ENCODE measurements at regions not wholly inside any gene's neighbourhood (a gene's known extent, or its start where the extent isn't known, plus 50 kb on each side); places are given as distances from the start of the nearest gene placed in this dataset.

GRCh38 chr13:77389625-77390000 lies 62.7 kb upstream of the MYCBP2 start:
- H3K4me1 ChIP-seq: no peaks in the 10 kb centered on the region
- no peak overlapping the region for H3K27ac ChIP-seq
- no peak for DNase-seq
- FAIRE-seq: no peak
- intact Hi-C loops (cut with DNase I): no loop called here
- no peaks in the 10 kb centered on the region for H3K9me3 ChIP-seq
- no peaks in the 10 kb centered on the region for H3K36me3 ChIP-seq
- H3K27me3 ChIP-seq: no peaks in the 10 kb centered on the region
- no peak for TF ChIP-seq CTCF (IDR thresholded peaks at IDR 0.05)
- ATAC-seq: no peak
- no peak overlapping the region for H3K4me3 ChIP-seq

- Histone ChIP-seq H3K27ac (no peak overlapping the region), H3K36me3 (no peaks in the 10 kb centered on the region), H3K9me3 (no peaks in the 10 kb centered on the region), H3K27me3 (no peaks in the 10 kb centered on the region), H3K4me1 (no peaks in the 10 kb centered on the region), H3K4me3 (no peak overlapping the region)
- WGBS, 2 donors: 55 to 63% methylated on average over 4 of the region's 4 CpGs
- no peak for TF ChIP-seq CTCF (IDR thresholded peaks at IDR 0.05)
- intact Hi-C loops (cut with DNase I): no loop called here
- DNase-seq (no peak), FAIRE-seq (no peak), ATAC-seq (no peak)
Measured at GRCh38 chr13:77388944-77389624, 62.2 kb upstream of the MYCBP2 start.

- WGBS, 2 donors: 73 to 78% methylated on average over 5 of the region's 5 CpGs
- H3K27ac ChIP-seq: no peak overlapping the region
- DNase-seq: no peak
Measured at GRCh38 chr13:77387607-77388200, 60.8 kb upstream of the MYCBP2 start.

GRCh38 chr13:77386880-77387606 lies 60.1 kb upstream of the MYCBP2 start:
- no peak for DNase-seq

More at GRCh38 chr13:77387607-77388200, 60.8 kb upstream of the MYCBP2 start:
- H3K4me1 ChIP-seq: no peaks in the 10 kb centered on the region
- H3K36me3 ChIP-seq: no peaks in the 10 kb centered on the region
- H3K27me3 ChIP-seq: no peaks in the 10 kb centered on the region
- TF ChIP-seq CTCF (IDR thresholded peaks at IDR 0.05): no peak
- no peak overlapping the region for H3K4me3 ChIP-seq
- FAIRE-seq (no peak), ATAC-seq (no peak)
- intact Hi-C loops (cut with DNase I): no loop called here
- no peaks in the 10 kb centered on the region for H3K9me3 ChIP-seq

More at GRCh38 chr13:77386880-77387606, 60.1 kb upstream of the MYCBP2 start:
- H3K9me3 ChIP-seq: no peaks in the 10 kb centered on the region
- WGBS, 2 donors: 65 to 66% methylated on average over 5 of the region's 5 CpGs
- no peaks in the 10 kb centered on the region for H3K4me1 ChIP-seq
- H3K27me3 ChIP-seq: no peaks in the 10 kb centered on the region
- H3K4me3 ChIP-seq: no peak overlapping the region
- no peaks in the 10 kb centered on the region for H3K36me3 ChIP-seq
- H3K27ac ChIP-seq: no peak overlapping the region
- ATAC-seq (peak in 3 of 4 donors; percentile 40 to 73 (median 69)), FAIRE-seq (no peak)
- no peak for TF ChIP-seq CTCF (IDR thresholded peaks at IDR 0.05)
- intact Hi-C loops (cut with DNase I): no loop called here

All from pancreas (tissue), 10 donors.